ENCODE measurements at regions not wholly inside any gene's neighbourhood (a gene's known extent, or its start where the extent isn't known, plus 50 kb on each side); places are given as distances from the start of the nearest gene placed in this dataset.

DNA sequence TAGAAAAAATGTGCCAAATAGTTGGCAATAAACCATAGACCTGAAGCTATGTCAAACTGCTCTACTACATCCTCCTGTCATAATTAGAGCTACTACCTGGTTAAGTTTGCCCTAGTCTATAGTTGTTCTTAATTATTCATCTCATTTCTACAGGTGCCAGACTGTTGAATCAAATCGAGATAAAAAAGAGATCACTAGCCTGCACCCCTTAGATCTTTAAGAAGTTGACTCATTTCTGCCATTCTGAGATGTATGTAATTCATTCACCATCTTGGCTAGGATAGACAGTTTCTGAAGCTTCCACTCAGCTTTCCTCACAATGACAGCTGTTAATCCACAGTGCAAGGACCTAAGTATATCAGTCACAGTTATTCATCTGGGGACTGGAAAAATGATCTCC is 452.1 kb upstream of the BOD1L1 start:
- no peak for TF ChIP-seq EZH2phosphoT487 (IDR thresholded peaks at IDR 0.05; ENCODE audit: borderline replicate concordance, low read length)
- TF ChIP-seq, protein P1, sequence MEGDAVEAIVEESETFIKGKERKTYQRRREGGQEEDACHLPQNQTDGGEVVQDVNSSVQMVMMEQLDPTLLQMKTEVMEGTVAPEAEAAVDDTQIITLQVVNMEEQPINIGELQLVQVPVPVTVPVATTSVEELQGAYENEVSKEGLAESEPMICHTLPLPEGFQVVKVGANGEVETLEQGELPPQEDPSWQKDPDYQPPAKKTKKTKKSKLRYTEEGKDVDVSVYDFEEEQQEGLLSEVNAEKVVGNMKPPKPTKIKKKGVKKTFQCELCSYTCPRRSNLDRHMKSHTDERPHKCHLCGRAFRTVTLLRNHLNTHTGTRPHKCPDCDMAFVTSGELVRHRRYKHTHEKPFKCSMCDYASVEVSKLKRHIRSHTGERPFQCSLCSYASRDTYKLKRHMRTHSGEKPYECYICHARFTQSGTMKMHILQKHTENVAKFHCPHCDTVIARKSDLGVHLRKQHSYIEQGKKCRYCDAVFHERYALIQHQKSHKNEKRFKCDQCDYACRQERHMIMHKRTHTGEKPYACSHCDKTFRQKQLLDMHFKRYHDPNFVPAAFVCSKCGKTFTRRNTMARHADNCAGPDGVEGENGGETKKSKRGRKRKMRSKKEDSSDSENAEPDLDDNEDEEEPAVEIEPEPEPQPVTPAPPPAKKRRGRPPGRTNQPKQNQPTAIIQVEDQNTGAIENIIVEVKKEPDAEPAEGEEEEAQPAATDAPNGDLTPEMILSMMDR (IDR thresholded peaks at IDR 0.05; ENCODE audit: low read depth, low read length, poor library complexity, severe bottlenecking) = no peak

Measured in DOHH2 (cell line).